IPS-NIHi11 (cell line): ENCODE measurements at regions not wholly inside any gene's neighbourhood (a gene's known extent, or its start where the extent isn't known, plus 50 kb on each side); places are given as distances from the start of the nearest gene placed in this dataset.

Experiments used
- DNase-seq: peaks from one replicate; pipeline ENCODE4 v3.0.0; 2012; ENCODE audit warnings: mixed read lengths, low spot score

DNA sequence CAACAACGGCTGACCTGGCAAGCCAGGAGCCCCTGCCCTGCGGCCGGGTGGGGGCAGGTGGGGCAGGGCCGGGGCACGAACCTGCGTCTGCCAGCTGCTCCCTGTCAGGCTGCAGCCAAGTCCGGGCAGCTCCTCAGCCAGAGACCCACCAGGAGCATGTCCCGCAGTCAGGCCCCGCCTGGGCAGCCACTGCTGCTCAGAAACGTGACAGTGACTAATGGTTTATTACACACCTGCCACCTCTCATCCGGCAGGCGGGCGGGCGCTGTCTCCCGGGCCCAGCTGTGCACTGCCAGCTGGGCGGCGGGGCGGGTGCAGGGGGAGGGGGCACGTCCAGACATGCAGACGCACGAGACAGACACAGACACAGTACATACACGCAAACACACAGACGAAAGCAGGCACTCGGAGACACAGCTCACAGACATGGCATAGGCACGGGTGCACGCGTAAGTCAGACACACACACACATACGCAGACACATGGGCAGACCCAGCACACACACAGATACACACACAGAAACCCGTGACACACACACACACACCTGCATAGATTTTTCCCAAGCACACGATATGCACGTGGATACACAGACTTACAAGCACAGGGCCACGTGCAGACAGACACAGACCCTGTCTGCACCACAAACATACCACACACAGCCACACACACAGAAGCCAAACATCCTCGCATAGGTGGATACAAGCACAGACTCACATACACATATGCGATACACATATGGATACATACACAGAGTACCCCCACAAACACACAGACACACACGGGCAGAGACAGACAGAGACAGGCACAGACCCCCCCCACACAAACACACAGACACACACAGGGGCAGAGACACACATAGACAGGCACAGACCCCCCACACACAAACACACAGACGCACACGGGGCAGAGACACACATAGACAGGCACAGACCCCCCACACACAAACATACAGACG lies 248.3 kb upstream of the CIBAR2 start:
- DNase-seq, result no peak

DNA sequence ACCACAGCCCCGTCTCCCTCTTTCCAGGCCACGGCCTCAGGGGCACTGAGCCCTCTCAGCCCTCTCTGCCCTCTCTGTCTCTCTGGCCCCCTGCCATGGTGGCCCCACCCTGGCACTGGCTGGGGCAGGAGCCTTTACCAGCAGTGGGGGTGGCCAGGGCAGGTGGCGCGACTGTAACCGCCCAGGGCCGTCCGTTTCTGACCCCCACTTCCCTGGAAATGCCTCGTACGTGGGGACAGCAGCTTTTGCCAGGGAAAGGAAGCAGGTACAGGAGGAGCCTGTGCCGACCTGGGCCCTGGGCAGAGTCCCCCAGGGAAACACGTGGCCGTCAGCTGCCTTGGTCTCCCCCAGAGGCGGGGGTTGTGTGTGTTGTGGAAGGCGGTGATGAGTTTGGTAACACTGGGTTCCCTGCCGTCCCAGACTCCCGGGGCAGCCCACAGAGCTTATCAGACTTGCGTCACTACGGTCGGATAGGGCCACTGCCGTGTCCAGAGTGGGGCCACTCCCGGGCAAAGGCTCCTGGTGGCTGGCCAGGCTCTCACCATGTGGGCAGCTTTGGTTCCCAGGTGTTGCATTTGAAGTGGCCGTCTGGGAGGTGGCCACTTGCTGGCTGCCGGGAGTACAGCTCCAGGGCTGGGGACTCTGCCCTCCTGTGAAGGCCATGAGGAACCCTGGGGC lies 249.3 kb upstream of the CIBAR2 start:
- no peak for DNase-seq

GRCh38 chr16:85362443-85362842 lies 250.2 kb upstream of the CIBAR2 start:
- no peak for DNase-seq

- no peak for DNase-seq
Observed at GRCh38 chr16:85363427-85363826, 249.7 kb upstream of the GSE1 start.

- no peak for DNase-seq
Observed at GRCh38 chr16:85363881-85364280, 249.2 kb upstream of the GSE1 start.

GRCh38 chr16:85364323-85365040 lies 248.6 kb upstream of the GSE1 start:
- no peak for DNase-seq

DNA sequence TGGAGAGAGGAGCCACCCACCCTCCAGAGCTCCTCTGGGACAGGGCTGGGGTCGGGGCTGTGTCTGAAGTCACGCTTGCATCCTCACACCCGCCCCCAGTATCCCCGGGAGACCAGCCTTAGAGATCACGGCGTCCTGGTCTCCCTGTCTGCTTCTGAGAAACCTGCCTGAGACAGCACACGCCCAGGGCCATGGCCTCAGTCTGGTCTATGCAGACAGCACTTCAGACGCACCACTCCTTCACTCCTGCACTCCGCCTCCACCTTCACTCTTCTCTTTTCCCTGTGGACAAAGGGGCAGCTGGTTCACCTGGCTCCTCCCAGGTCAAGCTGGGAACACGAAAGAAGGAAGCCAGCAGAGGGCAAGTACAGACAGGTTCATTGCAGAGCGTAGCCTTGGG lies 248.0 kb upstream of the GSE1 start:
- no peak for DNase-seq

GRCh38 chr16:85366031-85366763 lies 246.9 kb upstream of the GSE1 start:
- peak; percentile 71 for DNase-seq

- DNase-seq, result no peak
Observed at GRCh38 chr16:85367485-85367884, 245.6 kb upstream of the GSE1 start.

- DNase-seq, result no peak
Observed at GRCh38 chr16:85369060-85369459, 244.1 kb upstream of the GSE1 start.

- DNase-seq, result peak; percentile 93
Observed at GRCh38 chr16:85369741-85370528, 243.2 kb upstream of the GSE1 start.

- DNase-seq, result no peak
Observed at GRCh38 chr16:85370543-85370880, 242.6 kb upstream of the GSE1 start.

DNA sequence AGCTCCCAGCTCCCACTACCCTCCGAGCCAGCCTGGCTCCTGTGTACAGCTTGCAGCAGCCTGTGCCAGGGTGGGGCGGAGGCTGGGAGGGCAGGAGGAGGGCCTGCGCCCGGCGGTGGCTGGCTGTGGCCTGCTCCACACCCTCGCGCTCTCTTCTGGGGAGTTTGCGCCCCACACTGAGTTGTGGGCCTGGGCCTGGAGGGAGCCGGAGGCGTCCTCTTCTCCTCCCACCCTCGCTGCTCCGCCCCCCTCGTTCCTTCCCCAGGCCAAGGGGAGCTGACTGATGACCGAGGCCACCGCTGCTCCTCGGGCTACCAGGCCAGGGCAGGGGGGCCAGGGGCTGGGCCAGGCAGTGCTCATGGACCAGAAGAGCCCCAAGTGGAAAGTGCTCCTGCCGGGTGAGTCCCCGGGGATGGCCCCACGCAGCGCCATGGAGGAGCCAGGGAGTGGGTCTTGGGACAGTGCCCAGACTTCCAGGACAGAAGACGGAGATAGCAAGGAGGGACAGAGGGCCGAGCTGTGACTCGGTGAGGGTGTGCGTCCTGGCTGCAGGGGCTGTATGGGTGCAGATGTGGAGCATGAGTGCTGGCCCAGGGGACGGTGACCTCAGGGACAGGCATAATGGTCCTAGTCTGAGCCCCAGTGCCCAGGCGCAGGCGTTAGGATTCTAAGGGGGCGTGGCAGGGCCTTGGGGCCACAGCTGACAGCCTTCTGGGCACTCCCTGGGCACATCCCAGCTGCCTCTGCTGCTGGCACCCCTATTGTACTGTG lies 242.1 kb upstream of the GSE1 start:
- no peak for DNase-seq

DNA sequence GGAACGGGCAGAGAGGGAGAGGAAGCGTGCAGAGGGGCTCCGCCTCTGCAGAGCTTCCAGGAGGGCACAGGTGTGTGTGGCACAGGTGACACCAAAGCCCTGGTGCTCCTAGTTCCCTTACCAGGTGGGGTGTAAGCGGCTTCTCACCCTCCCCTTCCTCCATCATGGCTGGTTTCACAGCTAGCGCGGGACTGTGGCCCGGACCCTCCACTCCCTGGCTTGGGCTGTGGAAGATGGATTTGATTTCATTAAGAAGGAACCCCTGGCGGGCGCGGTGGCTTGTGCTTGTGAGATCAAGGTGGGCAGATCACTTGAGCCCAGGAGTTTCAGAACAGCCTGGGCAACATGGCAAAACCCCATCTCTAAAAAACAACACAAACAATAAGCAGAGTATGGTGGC lies 241.2 kb upstream of the GSE1 start:
- no peak for DNase-seq

DNA sequence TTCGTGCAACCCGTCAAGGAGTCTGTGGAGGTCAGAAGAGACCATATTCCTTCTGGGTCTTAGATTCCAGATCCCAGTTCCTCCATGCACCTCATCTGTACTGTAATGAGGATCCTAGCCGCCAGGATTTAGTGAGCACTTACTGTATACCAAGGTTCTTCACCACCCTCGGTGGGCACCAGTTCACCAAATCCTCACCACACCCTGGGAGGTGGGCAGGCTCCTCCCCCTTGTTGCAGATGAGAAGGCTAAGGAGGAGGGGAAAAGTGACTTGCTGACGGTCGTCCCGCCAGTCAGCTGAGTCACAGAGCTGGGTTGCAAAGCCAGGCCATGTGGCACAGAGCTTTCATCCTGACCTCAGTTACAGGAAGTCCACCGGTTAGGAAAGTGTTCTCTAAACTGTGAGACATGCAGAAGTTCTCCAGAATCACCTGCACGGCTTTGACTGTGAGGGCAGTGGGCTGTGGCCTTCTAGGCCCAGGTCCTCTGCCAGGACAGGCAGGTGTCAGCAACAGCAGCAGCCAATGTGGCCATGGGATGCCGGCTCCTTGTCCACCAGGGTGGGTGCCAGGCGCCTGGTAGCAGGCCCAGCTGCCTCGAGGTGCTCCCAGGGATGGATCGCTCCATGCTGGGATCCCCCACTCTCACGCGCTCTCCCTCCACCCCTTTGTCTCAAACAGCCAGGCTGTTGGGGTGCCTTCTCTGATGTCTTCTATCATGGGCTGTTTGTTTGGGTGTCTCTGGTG lies 240.3 kb upstream of the GSE1 start:
- DNase-seq, result no peak

DNA sequence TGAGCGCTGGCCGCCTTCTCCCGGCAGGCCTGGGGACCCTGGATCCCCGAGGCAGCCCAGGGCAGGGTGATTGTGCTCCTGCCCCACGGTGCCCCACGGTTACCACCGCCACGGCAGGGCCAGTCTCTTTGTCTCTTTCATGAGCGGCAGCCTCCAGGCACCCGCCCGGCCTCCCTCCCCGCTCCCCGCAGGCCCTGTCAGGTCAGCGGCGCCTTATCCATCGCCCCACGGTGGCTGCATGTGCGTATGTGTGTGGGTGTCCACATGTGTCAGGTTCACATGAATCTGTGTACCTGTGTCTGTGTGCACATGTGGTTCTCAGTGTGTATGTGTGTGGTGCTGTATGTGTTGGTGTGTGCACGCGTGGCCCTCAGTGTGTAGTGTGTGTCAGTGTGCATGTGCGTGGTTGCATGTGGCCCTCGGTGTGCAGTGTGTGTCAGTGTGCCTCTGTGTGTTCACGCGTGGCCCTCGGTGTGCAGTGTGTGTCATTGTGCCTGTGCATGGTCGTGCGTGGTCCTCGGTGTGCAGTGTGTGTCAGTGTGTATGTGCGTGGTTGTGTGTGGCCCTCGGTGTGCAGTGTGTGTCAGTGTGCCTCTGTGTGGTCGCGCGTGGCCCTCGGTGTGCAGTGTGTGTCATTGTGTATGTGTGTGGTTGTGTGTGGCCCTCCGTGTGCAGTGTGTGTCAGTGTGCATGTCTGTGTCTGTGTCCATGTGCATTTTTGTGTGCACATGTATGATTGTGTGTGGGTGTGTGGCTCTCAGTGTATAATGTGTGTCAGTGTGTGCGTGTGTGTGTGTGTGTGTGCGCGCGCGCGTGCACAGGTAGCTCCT lies 239.2 kb upstream of the GSE1 start:
- no peak for DNase-seq

GRCh38 chr16:85374571-85374872 lies 238.6 kb upstream of the GSE1 start:
- no peak for DNase-seq

- no peak for DNase-seq
Observed at GRCh38 chr16:85375282-85375681, 237.8 kb upstream of the GSE1 start.
